CD4-positive, alpha-beta T cell (primary cell): ENCODE measurements at regions not wholly inside any gene's neighbourhood (a gene's known extent, or its start where the extent isn't known, plus 50 kb on each side); places are given as distances from the start of the nearest gene placed in this dataset.

Source experiments
- ATAC-seq: fragments of 200-7000 bp; cut with Tn5 transposase; one replicate; pipeline ENCODE4 v1.10.0; 2022; ENCODE audit warnings: mild to moderate bottlenecking; ENCODE audit not compliant: poor library complexity
- CTCF ChIA-PET: fragments of 350-600 bp; sonication (Branson Sonifier 250); formaldehyde crosslinking; loops from one replicate; lab custom pipeline; 2021; ENCODE audit warnings: antibody characterized with exemption, inconsistent platforms; lab: Charles Lee
- POLR2A ChIA-PET: fragments of 350-600 bp; sonication (Branson Sonifier 250); formaldehyde crosslinking; loops from one replicate; lab custom pipeline; 2021; ENCODE audit warnings: antibody characterized with exemption, inconsistent platforms; lab: Charles Lee
- DNase-seq, 14 experiments: peaks; one replicate each; pipeline ENCODE4 v3.0.0-alpha.2; 2013 to 2020; ENCODE audit warnings: mixed read lengths in 2 of 14
- H3K27ac ChIP-seq, 2 donors: one replicate each; pipeline versions ENCODE4 v1.5.1 to v1.7.0; 2013; ENCODE audit warnings: low read length in 2 of 2, low read depth in 1 of 2, mild to moderate bottlenecking in 1 of 2
- H3K27me3 ChIP-seq, 2 experiments: 1 replicate in 1 of 2; 2 replicates in 1 of 2; pipeline versions ENCODE4 v1.6.1 to v1.7.0; 2013; ENCODE audit warnings: low read length in 2 of 2, control low read depth in 1 of 2, mild to moderate bottlenecking in 1 of 2, moderate library complexity in 1 of 2; ENCODE audit not compliant: insufficient read depth in 2 of 2, control insufficient read depth in 1 of 2
- H3K36me3 ChIP-seq: one replicate; pipeline ENCODE4 v1.6.1; 2013; ENCODE audit warnings: low read length, control low read depth; ENCODE audit not compliant: insufficient read depth
- H3K4me1 ChIP-seq: one replicate; pipeline ENCODE4 v1.6.1; 2013; ENCODE audit warnings: low read length, control low read depth; ENCODE audit not compliant: insufficient read depth
- H3K4me3 ChIP-seq: one replicate; pipeline ENCODE4 v1.5.1; 2013; ENCODE audit warnings: mild to moderate bottlenecking, low read length, moderate library complexity
- H3K9me3 ChIP-seq, 2 experiments: 1 replicate in 1 of 2; 2 replicates in 1 of 2; pipeline versions ENCODE4 v1.6.1 to v1.7.0; 2013; ENCODE audit warnings: low read length in 2 of 2, mild to moderate bottlenecking in 2 of 2, control low read depth in 1 of 2, moderate library complexity in 1 of 2; ENCODE audit not compliant: control insufficient read depth in 1 of 2, insufficient read depth in 1 of 2
- H3K27ac Mint-ChIP-seq: one replicate; pipeline ENCODE4 v1.8.0; 2020; ENCODE audit warnings: mixed read lengths
- H3K27me3 Mint-ChIP-seq: one replicate; pipeline ENCODE4 v1.8.0; 2021; ENCODE audit warnings: mixed read lengths
- H3K36me3 Mint-ChIP-seq: one replicate; pipeline ENCODE4 v1.8.0; 2021; ENCODE audit warnings: low read depth, mixed read lengths
- H3K4me1 Mint-ChIP-seq: one replicate; pipeline ENCODE4 v1.8.0; 2021; ENCODE audit warnings: low read depth, mixed read lengths
- H3K4me3 Mint-ChIP-seq: one replicate; pipeline ENCODE4 v1.8.0; 2020; ENCODE audit warnings: mild to moderate bottlenecking, mixed read lengths
- H3K9me3 Mint-ChIP-seq: one replicate; pipeline ENCODE4 v1.8.0; 2020; ENCODE audit warnings: mixed read lengths
- intact Hi-C, 2 experiments: fragments of 100-400 bp; cut with DNase I in 1 of 2; cut with micrococcal nuclease in 1 of 2; formaldehyde crosslinking; loops; one replicate each; pipeline versions ENCODE4 v1.15.1 to v1.9.0; 2023 to 2025; cut with DNase I, micrococcal nuclease
- TF ChIP-seq, protein P1 (sequence below): fragments of 200-600 bp; IDR thresholded peaks from one replicate; pipeline ENCODE4 v1.8.0; 2022; ENCODE audit warnings: antibody characterized with exemption, mild to moderate bottlenecking

DNA sequence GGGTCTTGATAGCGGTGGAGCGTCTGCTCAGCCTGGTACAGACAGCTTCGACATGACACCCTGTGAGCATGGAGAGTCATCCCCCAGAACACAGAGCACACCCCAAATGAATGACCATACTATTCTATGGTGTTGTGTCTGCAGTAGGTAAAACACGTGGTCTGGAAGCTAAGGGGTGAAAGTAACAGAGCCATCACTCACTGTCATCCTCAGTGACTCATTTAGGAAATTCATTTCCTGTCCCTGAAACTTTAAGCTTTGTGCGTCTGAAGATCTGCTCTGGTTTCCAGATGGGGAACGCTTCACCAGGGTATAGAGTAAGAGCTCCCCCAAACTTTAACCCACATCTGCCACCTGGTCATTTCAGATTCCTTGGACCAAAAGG is 94.8 kb upstream of the DISP3 start:
- Mint-ChIP-seq H3K4me3 (peak overlapping the region; percentile 65), H3K27me3 (no peaks in the 10 kb centered on the region), H3K9me3 (no peaks in the 10 kb centered on the region), H3K4me1 (peaks cover 20% of the 10 kb centered on the region), H3K36me3 (no peaks in the 10 kb centered on the region), H3K27ac (peak overlapping the region; percentile 35)
- TF ChIP-seq, protein P1, sequence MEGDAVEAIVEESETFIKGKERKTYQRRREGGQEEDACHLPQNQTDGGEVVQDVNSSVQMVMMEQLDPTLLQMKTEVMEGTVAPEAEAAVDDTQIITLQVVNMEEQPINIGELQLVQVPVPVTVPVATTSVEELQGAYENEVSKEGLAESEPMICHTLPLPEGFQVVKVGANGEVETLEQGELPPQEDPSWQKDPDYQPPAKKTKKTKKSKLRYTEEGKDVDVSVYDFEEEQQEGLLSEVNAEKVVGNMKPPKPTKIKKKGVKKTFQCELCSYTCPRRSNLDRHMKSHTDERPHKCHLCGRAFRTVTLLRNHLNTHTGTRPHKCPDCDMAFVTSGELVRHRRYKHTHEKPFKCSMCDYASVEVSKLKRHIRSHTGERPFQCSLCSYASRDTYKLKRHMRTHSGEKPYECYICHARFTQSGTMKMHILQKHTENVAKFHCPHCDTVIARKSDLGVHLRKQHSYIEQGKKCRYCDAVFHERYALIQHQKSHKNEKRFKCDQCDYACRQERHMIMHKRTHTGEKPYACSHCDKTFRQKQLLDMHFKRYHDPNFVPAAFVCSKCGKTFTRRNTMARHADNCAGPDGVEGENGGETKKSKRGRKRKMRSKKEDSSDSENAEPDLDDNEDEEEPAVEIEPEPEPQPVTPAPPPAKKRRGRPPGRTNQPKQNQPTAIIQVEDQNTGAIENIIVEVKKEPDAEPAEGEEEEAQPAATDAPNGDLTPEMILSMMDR = no peak
- intact Hi-C loops = no loop called here
- Histone ChIP-seq H3K27me3 (no peaks in the 10 kb centered on the region), H3K27ac (no peak overlapping the region), H3K4me1 (peaks cover 20% of the 10 kb centered on the region), H3K36me3 (no peaks in the 10 kb centered on the region), H3K4me3 (no peak overlapping the region), H3K9me3 (peaks cover 0 to 8% of the 10 kb centered on the region in 2 experiments)
- CTCF ChIA-PET = no interaction called here
- ATAC-seq = peak; percentile 72
- POLR2A ChIA-PET = interaction anchor here (1.3 kb wide), 1 partner anchor 22 kb away, joined by 3 read pairs; no protein-coding TSS in a partner anchor
- peak in 2 of 14 experiments; percentile 12 to 29 for DNase-seq

DNA sequence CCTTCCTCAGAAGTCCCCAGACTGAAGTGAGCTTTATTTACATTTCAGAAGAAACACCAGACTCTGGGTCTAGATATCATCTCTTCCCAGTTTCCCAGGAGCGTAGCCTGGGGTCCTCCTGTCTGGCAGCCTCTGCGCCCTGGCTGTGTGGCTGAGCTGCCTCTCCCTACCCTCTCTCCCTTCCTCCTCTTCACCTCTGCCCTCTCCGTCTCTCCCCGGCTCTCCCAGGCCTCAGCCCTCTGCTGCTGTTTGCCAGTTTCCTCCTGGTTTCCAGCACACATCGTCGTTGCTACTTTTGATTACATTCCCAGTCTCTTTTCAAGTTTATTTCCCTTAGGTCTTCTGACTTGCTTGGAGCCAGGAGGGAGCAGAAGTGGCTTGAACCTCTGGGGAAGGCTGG is 91.1 kb upstream of the DISP3 start:
- no peak for ATAC-seq
- ChIA-PET CTCF (no interaction called here), POLR2A (no interaction called here)
- H3K27ac Mint-ChIP-seq = no peak overlapping the region
- no peaks in the 10 kb centered on the region for H3K27me3 Mint-ChIP-seq
- TF ChIP-seq, protein P1 = no peak
- Histone ChIP-seq H3K27ac (no peak overlapping the region), H3K9me3 (no peaks in the 10 kb centered on the region), H3K4me1 (peaks cover 20% of the 10 kb centered on the region), H3K36me3 (no peaks in the 10 kb centered on the region), H3K4me3 (no peak overlapping the region), H3K27me3 (no peaks in the 10 kb centered on the region)
- DNase-seq = no peak
- H3K4me3 Mint-ChIP-seq = no peak overlapping the region
- H3K4me1 Mint-ChIP-seq = peaks cover 18% of the 10 kb centered on the region
- H3K36me3 Mint-ChIP-seq = no peaks in the 10 kb centered on the region
- intact Hi-C loops = no loop called here
- H3K9me3 Mint-ChIP-seq = no peaks in the 10 kb centered on the region

DNA sequence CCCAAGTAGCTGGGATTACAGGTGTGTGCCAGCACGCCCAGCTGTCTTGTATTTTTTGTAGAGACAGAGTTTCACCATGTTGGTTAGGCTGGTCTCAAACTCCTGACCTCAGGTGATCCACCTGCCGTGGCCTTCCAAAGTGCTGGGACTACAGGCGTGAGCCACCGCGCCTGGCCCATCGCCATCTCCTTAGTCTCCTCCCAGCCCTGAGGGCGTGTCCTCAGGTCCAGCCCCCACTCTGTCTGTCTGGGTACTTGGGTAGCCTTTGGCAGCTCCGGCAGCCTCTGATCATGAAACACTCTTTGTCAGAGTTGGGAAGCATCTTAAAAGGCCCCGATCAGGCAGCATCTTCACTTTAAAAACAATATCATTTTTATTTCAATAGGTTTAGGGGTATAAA is 90.3 kb upstream of the DISP3 start:
- H3K9me3 Mint-ChIP-seq = no peaks in the 10 kb centered on the region
- H3K4me3 Mint-ChIP-seq = no peak overlapping the region
- H3K9me3 ChIP-seq = no peaks in the 10 kb centered on the region
- DNase-seq (no peak), ATAC-seq (no peak)
- no peak overlapping the region for H3K4me3 ChIP-seq
- H3K36me3 ChIP-seq = no peaks in the 10 kb centered on the region
- CTCF ChIA-PET = no interaction called here
- no peaks in the 10 kb centered on the region for H3K36me3 Mint-ChIP-seq
- intact Hi-C loops = no loop called here
- H3K27me3 ChIP-seq = no peaks in the 10 kb centered on the region
- no peak overlapping the region for H3K27ac Mint-ChIP-seq
- H3K27ac ChIP-seq = no peak overlapping the region
- H3K4me1 ChIP-seq = peaks cover 13% of the 10 kb centered on the region
- POLR2A ChIA-PET = no interaction called here
- H3K4me1 Mint-ChIP-seq = peaks cover 11% of the 10 kb centered on the region
- H3K27me3 Mint-ChIP-seq = no peaks in the 10 kb centered on the region
- TF ChIP-seq, protein P1 = no peak
